ENCODE measurements at regions not wholly inside any gene's neighbourhood (a gene's known extent, or its start where the extent isn't known, plus 50 kb on each side); places are given as distances from the start of the nearest gene placed in this dataset.

DNA sequence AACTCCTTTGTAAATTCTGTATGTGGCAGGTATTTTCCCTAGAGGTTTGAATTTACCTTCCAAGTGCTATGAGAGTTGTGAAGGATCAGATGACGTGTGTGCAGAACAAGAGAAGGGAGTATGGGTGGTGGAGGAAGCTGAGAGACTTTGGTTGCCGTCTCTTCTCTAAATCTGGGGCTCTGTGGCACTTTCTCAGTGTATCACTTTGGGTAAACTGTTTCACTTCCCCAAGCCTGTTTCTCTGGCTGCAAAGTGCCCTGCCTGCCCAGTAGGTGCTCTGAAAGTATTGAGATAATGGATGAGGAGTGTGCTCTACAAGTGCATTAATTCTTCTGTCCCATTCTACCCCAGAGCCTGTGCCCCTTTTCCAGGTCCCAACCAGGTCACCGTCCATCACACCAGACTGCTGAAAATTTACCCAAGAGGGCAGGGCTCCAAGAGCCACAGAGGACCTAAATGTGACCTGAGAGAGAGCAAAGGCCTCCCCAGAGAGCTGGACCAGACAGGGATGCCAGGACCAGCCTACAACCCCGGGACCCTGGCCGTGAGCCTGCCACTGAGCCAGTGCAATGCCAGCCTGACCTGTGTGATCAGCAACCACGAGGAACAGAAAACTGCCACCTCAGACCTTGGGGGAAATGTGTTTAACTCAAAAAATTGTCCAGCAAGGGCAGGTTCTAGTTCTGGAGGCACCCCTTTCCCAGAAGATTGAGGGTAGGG lies 131.6 kb upstream of the ETV3 start:
- TF ChIP-seq, protein P1, sequence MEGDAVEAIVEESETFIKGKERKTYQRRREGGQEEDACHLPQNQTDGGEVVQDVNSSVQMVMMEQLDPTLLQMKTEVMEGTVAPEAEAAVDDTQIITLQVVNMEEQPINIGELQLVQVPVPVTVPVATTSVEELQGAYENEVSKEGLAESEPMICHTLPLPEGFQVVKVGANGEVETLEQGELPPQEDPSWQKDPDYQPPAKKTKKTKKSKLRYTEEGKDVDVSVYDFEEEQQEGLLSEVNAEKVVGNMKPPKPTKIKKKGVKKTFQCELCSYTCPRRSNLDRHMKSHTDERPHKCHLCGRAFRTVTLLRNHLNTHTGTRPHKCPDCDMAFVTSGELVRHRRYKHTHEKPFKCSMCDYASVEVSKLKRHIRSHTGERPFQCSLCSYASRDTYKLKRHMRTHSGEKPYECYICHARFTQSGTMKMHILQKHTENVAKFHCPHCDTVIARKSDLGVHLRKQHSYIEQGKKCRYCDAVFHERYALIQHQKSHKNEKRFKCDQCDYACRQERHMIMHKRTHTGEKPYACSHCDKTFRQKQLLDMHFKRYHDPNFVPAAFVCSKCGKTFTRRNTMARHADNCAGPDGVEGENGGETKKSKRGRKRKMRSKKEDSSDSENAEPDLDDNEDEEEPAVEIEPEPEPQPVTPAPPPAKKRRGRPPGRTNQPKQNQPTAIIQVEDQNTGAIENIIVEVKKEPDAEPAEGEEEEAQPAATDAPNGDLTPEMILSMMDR (IDR thresholded peaks at IDR 0.05; ENCODE audit: low read depth, low read length): no peak
- no peak for TF ChIP-seq POLR2A (IDR thresholded peaks at IDR 0.05; ENCODE audit: extremely low read depth, insufficient read length)

All from NB4 (cell line).